NB4 (cell line): ENCODE measurements at regions not wholly inside any gene's neighbourhood (a gene's known extent, or its start where the extent isn't known, plus 50 kb on each side); places are given as distances from the start of the nearest gene placed in this dataset.
"Not testable (repeated sequence)": the region's sequence is repeated elsewhere in the genome, so short reads cannot be mapped to it uniquely, and the experiment has no call there.

Experiments used
- DNase-seq: peaks from one replicate; pipeline ENCODE4 v3.0.0; 2010; ENCODE audit warnings: low read depth
- H3K4me3 ChIP-seq: one replicate; pipeline ENCODE4 v1.5.1; 2011; ENCODE audit warnings: mild to moderate bottlenecking, low read depth, low read length, moderate library complexity
- MAX ChIP-seq: IDR thresholded peaks from 2 replicates; pipeline ENCODE4 v1.6.1; 2011; ENCODE audit warnings: low read depth, low read length
- MYC ChIP-seq: IDR thresholded peaks from 2 replicates; pipeline ENCODE4 v1.6.1; 2011; ENCODE audit warnings: low read depth, low read length
- POLR2A ChIP-seq: IDR thresholded peaks from 2 replicates; pipeline ENCODE4 v1.6.1; 2011; ENCODE audit warnings: mild to moderate bottlenecking; ENCODE audit not compliant: insufficient read length; ENCODE audit errors: extremely low read depth
- TF ChIP-seq, protein P1 (sequence below): IDR thresholded peaks from one replicate; pipeline ENCODE4 v1.5.1; 2012; ENCODE audit warnings: low read depth, low read length

DNA sequence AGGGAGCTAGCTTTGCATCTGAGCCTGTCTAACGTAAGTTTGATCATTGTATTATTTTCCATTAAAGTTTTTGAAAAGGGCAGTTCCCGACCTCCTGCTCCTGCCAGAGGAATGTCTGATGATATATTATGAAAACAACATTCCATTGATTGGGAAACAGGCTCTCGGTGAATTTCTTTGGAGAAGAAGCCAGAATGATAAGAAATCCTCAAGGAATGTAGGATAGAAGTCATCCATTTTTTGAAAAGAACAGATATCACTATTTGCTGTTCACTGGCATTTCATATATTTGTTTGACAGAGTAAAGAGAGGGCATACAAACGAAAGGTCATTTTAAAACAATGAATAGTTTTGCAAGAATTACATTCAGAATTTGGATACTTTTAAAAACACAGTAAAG, 781.0 kb upstream of the HTR2C start:
- TF ChIP-seq POLR2A, result no peak
- TF ChIP-seq MYC, result no peak
- TF ChIP-seq MAX, result no peak
- TF ChIP-seq, protein P1, sequence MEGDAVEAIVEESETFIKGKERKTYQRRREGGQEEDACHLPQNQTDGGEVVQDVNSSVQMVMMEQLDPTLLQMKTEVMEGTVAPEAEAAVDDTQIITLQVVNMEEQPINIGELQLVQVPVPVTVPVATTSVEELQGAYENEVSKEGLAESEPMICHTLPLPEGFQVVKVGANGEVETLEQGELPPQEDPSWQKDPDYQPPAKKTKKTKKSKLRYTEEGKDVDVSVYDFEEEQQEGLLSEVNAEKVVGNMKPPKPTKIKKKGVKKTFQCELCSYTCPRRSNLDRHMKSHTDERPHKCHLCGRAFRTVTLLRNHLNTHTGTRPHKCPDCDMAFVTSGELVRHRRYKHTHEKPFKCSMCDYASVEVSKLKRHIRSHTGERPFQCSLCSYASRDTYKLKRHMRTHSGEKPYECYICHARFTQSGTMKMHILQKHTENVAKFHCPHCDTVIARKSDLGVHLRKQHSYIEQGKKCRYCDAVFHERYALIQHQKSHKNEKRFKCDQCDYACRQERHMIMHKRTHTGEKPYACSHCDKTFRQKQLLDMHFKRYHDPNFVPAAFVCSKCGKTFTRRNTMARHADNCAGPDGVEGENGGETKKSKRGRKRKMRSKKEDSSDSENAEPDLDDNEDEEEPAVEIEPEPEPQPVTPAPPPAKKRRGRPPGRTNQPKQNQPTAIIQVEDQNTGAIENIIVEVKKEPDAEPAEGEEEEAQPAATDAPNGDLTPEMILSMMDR, result no peak
- no peak for DNase-seq
- no peak overlapping the region for H3K4me3 ChIP-seq

GRCh38 chrX:113800955-113801354, 782.9 kb upstream of the HTR2C start:
- no peak for TF ChIP-seq MYC
- no peak for TF ChIP-seq MAX
- TF ChIP-seq, protein P1, result no peak
- H3K4me3 ChIP-seq, result no peak overlapping the region

DNA sequence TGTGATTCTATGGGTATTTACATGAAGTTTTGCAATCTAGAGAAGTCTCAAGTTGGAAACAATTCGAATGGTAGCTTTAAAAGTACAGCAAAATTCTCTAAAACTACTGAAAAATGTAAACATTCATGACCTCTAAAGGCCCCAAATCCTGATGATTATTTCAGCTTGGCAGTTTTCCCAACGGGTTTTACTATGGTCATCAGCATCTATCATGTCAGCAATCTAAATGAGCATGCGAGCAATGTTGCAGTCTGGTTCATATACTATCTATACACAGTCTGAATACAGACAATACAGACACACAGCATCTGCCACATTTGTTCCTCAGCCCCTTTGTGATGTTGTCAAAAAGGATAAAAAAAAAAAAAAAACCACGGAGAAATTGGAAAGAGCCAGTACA, 790.3 kb upstream of the HTR2C start:
- H3K4me3 ChIP-seq, result no peak overlapping the region
- DNase-seq, result no peak
- TF ChIP-seq POLR2A (no peak), MYC (no peak), MAX (no peak)
- TF ChIP-seq, protein P1, result no peak

More at GRCh38 chrX:113800955-113801354, 782.9 kb upstream of the HTR2C start:
- no peak for DNase-seq

DNA sequence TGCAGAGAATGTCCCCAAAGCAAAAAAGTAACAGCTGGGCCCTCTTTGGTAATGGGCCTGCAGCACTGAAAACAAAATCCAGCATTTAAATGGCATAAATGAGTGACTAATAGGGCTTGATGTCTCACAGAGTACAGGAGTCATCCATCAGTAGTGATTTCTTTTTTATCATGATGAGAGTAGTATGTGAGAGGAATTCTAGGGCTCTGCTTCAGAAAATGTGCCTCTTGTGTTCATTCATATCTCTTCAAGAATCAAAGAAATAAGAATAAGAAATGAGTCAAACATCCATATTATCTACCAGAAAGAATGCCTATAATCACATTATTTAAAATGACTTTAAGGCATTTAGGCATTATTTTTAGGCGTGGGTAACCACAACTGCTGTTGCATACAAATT, 792.9 kb upstream of the HTR2C start:
- TF ChIP-seq, protein P1, result no peak
- TF ChIP-seq POLR2A (no peak), MYC (no peak), MAX (no peak)
- H3K4me3 ChIP-seq, result no peak overlapping the region
- no peak for DNase-seq

DNA sequence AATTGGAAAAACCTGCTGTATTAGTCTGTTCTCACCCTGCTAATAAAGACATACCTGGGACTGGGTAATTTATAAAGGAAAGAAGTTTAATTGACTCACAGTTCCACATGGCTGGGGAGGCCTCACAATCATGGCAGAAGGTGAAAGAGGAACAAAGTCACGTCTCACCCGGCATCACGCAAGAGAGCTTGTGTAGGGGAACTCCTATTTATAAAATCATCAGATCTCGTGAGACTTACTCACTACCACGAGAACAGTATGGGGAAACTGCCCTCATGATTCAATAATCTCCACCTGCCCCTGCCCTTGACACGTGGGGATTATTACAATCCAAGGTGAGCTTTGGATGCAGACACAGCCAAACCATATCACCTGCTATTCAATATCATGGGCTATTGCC, 799.1 kb upstream of the HTR2C start:
- not testable (repeated sequence) for H3K4me3 ChIP-seq
- peak; percentile 0 for DNase-seq

GRCh38 chrX:113770806-113771205, 813.1 kb upstream of the HTR2C start:
- no peak overlapping the region for H3K4me3 ChIP-seq
- TF ChIP-seq, protein P1, result no peak
- no peak for TF ChIP-seq MYC
- TF ChIP-seq POLR2A, result no peak
- TF ChIP-seq MAX, result no peak
- no peak for DNase-seq
